ENCODE measurements at regions not wholly inside any gene's neighbourhood (a gene's known extent, or its start where the extent isn't known, plus 50 kb on each side); places are given as distances from the start of the nearest gene placed in this dataset.

DNA sequence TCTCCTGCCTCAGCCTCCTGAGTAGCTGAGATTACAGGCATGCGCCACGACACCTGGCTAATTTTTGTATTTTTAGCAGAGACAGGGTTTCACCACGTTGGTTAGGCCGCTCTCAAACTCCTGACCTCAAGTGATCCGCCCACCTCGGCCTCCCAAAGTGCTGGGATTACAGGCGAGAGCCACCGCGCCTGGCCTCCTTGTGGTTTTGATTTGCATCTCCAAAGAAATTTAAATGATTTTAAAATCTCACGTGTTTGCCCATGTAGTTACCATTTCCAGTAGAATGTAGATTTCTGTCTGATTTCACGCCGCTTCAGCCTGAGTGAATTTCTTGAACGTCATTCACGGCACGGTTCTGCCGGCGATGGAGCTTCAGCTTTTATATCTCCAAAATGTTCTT lies 55.8 kb downstream of the IGF2 start:
- CTCF ChIA-PET = no interaction called here
- TF ChIP-seq CTCF (conservative IDR thresholded peaks at IDR 0.05; ENCODE audit: low read depth) = no peak
- no peak for DNase-seq (ENCODE audit: low spot score)
- H3K27ac ChIP-seq = no peak overlapping the region
- POLR2A ChIA-PET (ENCODE audit: low non-redundant PET) = no interaction called here

DNA sequence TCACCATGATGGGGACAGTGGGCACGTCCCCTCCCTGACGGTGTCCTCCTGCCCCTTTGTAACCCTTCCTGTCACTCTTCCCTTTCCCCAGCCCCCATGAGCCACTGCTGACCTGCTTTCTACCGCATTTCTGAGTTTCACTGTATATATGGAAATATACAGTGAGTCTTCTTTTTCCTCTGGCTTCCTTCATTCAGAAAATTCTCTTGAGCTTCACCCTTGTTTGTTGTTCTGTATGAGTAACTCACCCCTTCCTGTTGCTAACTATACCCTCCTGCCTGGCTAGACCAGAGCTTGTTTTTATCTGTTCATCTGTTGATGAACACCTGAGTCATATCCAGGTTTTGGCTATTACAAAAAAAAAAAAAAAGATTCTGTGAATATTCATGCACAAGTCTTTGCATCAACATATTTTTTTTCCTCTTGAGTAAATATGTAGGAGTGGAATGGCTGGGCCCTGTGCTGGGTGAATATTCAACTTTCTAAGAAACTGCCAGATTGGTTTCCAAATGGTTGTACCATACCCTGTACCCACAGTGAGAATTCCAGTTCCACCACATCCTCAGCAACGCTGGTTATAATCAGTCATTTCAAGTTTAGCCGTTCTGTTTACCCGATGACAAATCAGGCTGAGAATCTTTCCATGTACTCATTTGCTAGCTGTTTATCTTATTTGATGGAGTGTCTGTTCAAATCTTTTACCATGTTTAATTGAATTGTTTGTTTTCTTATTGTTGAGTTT lies 62.0 kb downstream of the IGF2 start:
- peak overlapping the region; percentile 57; the same call in 1 of the 2 replicates for H3K27ac ChIP-seq
- POLR2A ChIA-PET (ENCODE audit: low non-redundant PET) = no interaction called here

GRCh38 chr11:2076441-2076840 lies 62.7 kb downstream of the IGF2 start:
- no peak for DNase-seq (ENCODE audit: low spot score)
- ChIA-PET POLR2A (ENCODE audit: low non-redundant PET) (no interaction called here), CTCF (interaction anchor here (1.4 kb wide), 1 partner anchor 75 kb away, joined by 5 read pairs; no protein-coding TSS in a partner anchor)
- no peak for TF ChIP-seq CTCF (conservative IDR thresholded peaks at IDR 0.05; ENCODE audit: low read depth)
- H3K27ac ChIP-seq = peak overlapping the region; percentile 57; the same call in 1 of the 2 replicates

More for the DNA sequence above, 62.0 kb downstream of the IGF2 start:
- CTCF ChIA-PET = interaction anchor here (0.6 to 1.4 kb wide), 3 partner anchors 74 to 129 kb away, joined by 3 to 5 read pairs (median 4); no protein-coding TSS in a partner anchor
- TF ChIP-seq CTCF (conservative IDR thresholded peaks at IDR 0.05; ENCODE audit: low read depth) = no peak
- DNase-seq (ENCODE audit: low spot score) = peak; percentile 78

- H3K27ac ChIP-seq = no peak overlapping the region
- POLR2A ChIA-PET (ENCODE audit: low non-redundant PET) = no interaction called here
- DNase-seq (ENCODE audit: low spot score) = no peak
- CTCF ChIA-PET = interaction anchor here (0.6 kb wide), 1 partner anchor 941 kb away, joined by 3 read pairs; no protein-coding TSS in a partner anchor
- no peak for TF ChIP-seq CTCF (conservative IDR thresholded peaks at IDR 0.05; ENCODE audit: low read depth)
These were observed 64.8 kb downstream of the IGF2 start for GRCh38 chr11:2074266-2074825.

GRCh38 chr11:2072551-2073261 lies 66.5 kb downstream of the IGF2 start:
- CTCF ChIA-PET = no interaction called here
- TF ChIP-seq CTCF (conservative IDR thresholded peaks at IDR 0.05; ENCODE audit: low read depth) = no peak
- H3K27ac ChIP-seq = no peak overlapping the region
- no peak for DNase-seq (ENCODE audit: low spot score)
- POLR2A ChIA-PET (ENCODE audit: low non-redundant PET) = no interaction called here

DNA sequence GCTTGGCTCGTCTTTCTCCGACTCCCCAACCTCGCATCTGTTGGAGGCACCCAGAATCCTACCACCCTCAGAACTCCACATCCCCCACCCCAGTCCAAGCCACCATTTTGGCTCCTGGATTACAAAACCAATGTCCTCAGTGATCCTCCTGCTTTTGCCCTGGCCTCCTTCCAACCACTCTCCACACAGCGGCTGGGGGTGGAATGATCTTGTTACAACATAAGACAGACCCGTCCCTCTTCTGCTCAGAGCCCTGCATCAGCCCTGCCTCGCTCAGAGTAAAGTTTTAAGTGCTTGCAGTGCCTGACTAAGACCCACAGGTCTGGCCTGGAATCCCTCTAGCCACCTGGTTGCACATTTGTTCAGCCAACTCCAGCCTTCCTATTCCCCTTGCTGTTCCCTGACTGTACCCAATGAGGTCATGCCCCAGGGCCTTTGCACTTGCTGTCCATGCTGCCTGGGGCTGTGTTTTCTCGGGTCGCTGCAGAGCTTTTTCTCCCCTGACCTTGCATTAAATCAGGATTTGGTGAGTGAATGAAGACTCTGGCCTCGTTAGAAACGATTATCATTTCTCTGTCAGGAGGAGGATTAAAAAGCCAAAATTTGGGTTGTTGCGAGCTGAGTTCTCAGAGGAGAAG lies 67.3 kb downstream of the IGF2 start:
- CTCF ChIA-PET = no interaction called here
- no peak overlapping the region for H3K27ac ChIP-seq
- TF ChIP-seq CTCF (conservative IDR thresholded peaks at IDR 0.05; ENCODE audit: low read depth) = no peak
- DNase-seq (ENCODE audit: low spot score) = no peak
- POLR2A ChIA-PET (ENCODE audit: low non-redundant PET) = no interaction called here
